ENCODE measurements at regions not wholly inside any gene's neighbourhood (a gene's known extent, or its start where the extent isn't known, plus 50 kb on each side); places are given as distances from the start of the nearest gene placed in this dataset.

- intact Hi-C loops (cut with DNase I) = no loop called here
- DNase-seq = no peak
- no peak for ATAC-seq (ENCODE audit: poor library complexity)
Measured at GRCh38 chr7:155974186-155974897, 162.1 kb upstream of the SHH start.

- no peak for ATAC-seq (ENCODE audit: poor library complexity)
- no peak for DNase-seq
- intact Hi-C loops (cut with DNase I) = no loop called here
Measured at GRCh38 chr7:155973451-155973997, 161.3 kb upstream of the SHH start.

DNA sequence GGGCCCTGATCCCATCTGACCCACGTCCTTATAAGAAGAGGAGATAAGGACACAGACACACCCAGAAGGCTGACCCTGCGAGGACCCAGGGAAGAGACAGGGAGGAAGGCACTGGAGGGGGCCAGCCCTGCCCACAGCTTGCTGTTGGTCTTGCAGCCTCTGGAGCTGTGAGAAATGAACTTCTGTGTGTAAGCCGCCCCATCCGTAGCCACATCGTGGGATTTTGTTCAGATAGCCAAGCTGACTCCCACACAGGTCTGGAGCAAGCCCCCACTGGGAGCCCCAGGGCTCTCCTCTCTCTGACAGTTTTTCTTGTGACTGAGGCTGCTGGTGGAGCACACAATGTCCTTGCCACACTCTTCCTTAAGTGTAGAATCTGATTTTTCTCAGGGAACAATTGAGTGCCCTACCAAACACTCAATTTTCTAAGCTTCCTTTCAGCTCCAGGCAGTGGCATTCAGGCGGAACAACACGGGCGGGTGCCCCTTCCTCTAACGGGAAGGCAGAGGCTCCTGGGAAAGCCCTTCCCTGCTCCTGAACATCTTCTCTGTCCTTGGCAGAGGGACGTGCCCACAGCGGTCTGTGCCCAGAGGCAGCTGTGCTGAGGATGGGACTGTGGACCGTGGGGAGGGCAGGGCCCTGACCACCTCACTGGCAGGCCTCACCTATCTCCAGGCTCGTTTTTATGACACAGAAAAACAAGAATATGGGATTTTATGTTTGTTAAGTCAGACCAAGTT is 160.6 kb upstream of the SHH start:
- DNase-seq (no peak), ATAC-seq (ENCODE audit: poor library complexity) (no peak)
- intact Hi-C loops (cut with DNase I) = no loop called here

- no peak for DNase-seq
- intact Hi-C loops (cut with DNase I) = no loop called here
- ATAC-seq (ENCODE audit: poor library complexity) = no peak
Measured at GRCh38 chr7:155972247-155972646, 160.0 kb upstream of the SHH start.

DNA sequence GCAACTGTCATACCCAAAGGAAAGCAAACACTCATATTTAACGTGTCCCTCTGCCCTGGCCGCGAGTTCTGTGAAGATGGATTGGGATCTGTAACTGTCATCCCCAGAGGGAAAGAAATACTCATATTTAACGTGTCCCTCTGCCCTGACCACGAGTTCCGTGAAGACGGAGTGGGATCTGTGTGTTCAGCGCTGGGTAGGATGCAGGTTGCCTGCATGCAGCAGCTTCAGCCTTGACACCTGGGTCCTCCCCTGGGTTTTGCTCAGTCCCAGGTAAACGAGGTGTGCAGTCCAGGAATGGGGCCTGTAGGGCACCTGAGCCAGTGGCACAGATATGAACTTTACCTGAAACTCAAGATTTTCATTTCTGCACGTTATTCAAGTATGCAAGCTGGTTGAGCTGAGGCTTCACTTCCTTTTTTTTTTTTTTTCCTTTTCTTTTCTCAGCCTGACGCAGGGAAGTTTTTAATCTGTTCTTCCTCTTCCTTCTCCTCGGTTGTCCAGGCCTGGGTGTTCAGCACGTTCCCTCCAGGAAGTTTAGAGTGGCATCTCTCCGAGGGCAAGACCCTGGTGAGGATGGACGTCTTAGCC is 159.0 kb upstream of the SHH start:
- intact Hi-C loops (cut with DNase I) = no loop called here
- no peak for ATAC-seq (ENCODE audit: poor library complexity)

DNA sequence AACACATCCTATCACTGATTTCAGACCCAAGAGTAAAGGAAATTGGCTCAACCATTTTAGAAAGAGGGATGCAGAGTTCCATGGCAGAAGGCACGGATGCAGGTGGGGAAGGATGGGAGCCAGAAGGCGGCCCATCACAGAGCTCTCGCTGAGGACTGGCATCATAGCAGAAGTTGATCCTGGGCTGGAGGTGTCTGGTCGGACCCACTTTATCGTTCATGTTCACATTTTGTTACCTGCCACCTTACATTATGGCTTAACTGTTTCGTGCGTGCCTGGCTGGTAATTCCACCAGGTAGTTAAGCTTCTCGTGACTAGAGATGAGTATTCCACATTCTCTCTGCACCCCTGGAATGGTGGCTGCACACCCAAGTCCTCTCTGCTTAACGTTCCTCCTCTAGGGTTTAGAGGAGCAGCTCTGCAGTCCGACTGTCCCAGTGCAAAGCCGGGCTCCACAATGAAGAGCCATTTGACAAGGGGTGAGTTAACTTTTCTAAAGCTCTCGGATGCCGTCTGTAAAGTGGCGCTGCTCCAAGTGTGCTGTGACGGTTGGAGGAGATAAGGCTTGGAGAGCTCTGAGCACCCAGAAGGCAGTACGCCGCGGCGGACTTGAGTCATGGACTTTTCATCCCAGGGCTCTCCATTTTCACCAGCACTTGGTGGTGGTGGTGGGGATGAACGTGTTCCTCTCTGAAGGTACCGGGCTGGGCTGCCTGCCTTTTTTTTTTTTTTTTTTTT is 157.1 kb upstream of the SHH start:
- no peak for DNase-seq
- intact Hi-C loops (cut with DNase I) = no loop called here
- no peak for ATAC-seq (ENCODE audit: poor library complexity)

More for the DNA sequence above, 159.0 kb upstream of the SHH start:
- no peak for DNase-seq

- intact Hi-C loops (cut with DNase I) = no loop called here
- ATAC-seq (ENCODE audit: poor library complexity) (no peak), DNase-seq (no peak)
Measured at GRCh38 chr7:155965010-155965409, 152.7 kb upstream of the SHH start.

GRCh38 chr7:155964543-155964942 is 152.3 kb upstream of the SHH start:
- intact Hi-C loops (cut with DNase I) = no loop called here
- no peak for ATAC-seq (ENCODE audit: poor library complexity)
- DNase-seq = no peak

GRCh38 chr7:155963771-155964195 is 151.5 kb upstream of the SHH start:
- intact Hi-C loops (cut with DNase I) = no loop called here
- DNase-seq (no peak), ATAC-seq (ENCODE audit: poor library complexity) (no peak)

DNA sequence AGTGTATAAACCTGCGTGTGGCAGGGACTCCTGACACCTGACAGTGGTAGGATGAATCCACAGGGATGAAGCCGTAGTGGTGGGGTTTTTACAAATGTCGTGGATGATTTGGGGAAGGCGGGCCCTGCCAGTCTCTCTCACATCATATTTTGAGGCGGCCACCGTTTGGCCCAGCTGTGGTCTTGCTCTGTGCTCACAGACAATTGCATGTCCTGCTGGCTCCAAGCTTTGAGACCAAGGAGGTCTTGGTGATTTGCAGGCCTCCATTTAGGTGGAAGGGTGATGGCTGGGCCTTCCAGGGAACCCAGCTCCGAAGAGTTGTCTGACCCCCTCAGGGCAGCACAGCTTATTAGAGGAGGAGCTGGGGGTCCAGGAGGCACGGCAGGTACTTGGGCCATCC is 151.1 kb upstream of the SHH start:
- ATAC-seq (ENCODE audit: poor library complexity) (no peak), DNase-seq (no peak)
- intact Hi-C loops (cut with DNase I) = no loop called here

DNA sequence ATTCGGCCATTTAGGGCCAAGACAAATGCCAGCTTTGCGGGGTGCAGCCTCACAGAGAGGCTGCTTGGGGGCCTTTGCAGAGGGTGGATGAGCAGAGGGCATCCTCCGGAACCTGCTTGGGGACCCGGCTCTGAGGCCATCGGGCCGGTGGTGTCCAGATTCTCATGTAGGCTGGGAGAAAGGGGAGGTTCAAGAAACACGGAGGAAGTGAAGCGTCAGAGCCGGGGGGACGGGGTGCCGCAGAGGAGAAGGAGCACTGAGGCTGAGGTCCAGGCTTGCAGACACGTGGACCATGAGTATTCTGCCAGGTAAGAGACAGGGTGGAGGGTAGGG is 150.7 kb upstream of the SHH start:
- intact Hi-C loops (cut with DNase I) = no loop called here
- DNase-seq = no peak

DNA sequence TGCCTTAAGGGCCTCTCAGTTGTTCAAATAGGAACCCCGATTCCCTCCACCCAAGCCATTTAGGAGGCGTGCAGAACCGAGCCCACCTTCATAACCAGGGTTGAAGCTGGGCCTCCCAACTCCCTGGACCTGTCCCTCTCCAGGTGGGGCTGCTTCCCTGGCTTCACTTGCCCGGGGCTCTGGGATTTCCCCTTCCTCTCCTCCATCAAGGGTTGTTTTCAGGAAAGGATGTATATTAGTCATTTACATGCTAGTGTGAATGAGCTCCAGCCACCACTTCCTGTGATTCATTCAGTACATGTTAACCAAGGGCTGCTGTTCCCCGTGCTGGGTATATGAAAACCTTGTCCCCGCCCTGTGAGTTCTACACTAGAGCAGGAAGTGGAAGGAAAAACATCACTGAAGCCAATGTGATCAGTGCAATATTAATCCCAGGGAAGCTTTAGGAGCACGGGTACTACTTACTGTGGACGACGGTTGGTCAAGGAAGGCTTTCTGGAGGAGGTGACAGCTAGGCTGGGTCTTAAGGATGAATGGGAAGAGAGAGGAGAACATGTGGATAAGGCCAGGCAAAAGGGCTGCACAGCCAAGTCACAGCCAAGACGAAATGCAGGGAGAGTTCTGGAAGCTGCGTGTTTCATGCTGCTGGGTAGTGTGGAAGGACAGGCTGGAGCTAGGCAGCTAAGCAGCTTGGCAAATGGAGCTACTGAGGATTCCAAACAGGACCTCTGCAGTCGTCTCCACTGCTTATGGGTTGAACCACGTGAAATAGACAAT is 150.1 kb upstream of the SHH start:
- DNase-seq (no peak), ATAC-seq (ENCODE audit: poor library complexity) (no peak)
- intact Hi-C loops (cut with DNase I) = no loop called here

More for the DNA sequence above, 150.7 kb upstream of the SHH start:
- ATAC-seq (ENCODE audit: poor library complexity) = no peak

GRCh38 chr7:155961241-155962190 is 149.3 kb upstream of the SHH start:
- intact Hi-C loops (cut with DNase I) = no loop called here
- DNase-seq (no peak), ATAC-seq (ENCODE audit: poor library complexity) (no peak)

- no peak for ATAC-seq (ENCODE audit: poor library complexity)
- no peak for DNase-seq
- intact Hi-C loops (cut with DNase I) = no loop called here
Measured at GRCh38 chr7:155959894-155960293, 147.6 kb upstream of the SHH start.

- intact Hi-C loops (cut with DNase I) = no loop called here
- ATAC-seq (ENCODE audit: poor library complexity) (no peak), DNase-seq (no peak)
Measured at GRCh38 chr7:155956977-155957376, 144.7 kb upstream of the SHH start.

DNA sequence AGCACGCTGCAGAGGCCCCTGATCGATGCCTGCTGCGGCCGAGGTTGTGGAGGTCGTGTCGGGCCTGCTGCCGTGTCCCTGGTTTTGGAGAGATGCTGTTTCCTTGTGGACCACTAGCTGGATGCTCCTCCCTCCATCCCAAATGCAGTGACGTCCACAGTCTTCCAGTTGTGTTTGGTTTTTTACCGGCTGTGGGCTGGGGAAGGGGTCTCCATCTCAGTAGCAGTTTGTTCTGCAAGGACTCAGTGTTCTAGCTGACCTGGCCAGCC is 143.0 kb upstream of the SHH start:
- intact Hi-C loops (cut with DNase I) = no loop called here
- no peak for ATAC-seq (ENCODE audit: poor library complexity)
- no peak for DNase-seq

GRCh38 chr7:155954550-155955366 is 142.5 kb upstream of the SHH start:
- ATAC-seq (ENCODE audit: poor library complexity) (no peak), DNase-seq (no peak)
- intact Hi-C loops (cut with DNase I) = no loop called here
